K562 (cell line): ENCODE measurements at regions not wholly inside any gene's neighbourhood (a gene's known extent, or its start where the extent isn't known, plus 50 kb on each side); places are given as distances from the start of the nearest gene placed in this dataset.

Source experiments
- ATAC-seq: fragments of 200-7000 bp; cut with Tn5 transposase; 3 replicates; pipeline ENCODE4 v1.9.1; 2020; ENCODE audit warnings: moderate library complexity
- BruUV-seq: library from RNA; stranded (reverse); fragments of 400-500 nt; replicated peaks from 2 replicates; lab custom pipeline; 2021; lab: Mats Ljungman, UMichigan
- CTCF ChIA-PET: fragments of 300-600 bp; formaldehyde crosslinking; extraction: SDS; loops from one replicate; lab custom pipeline; 2021; ENCODE audit warnings: low intra/inter-chr PET ratio; lab: Yijun Ruan, JAX
- POLR2A ChIA-PET: fragments of 300-600, 350-650 bp; sonication (Branson Sonifier 250); formaldehyde crosslinking; extraction: SDS; loops from one replicate; lab custom pipeline; 2021; ENCODE audit warnings: antibody characterized with exemption, inconsistent platforms; lab: Yijun Ruan, JAX
- DNase-seq, 4 experiments: peaks; one replicate each; pipeline versions ENCODE4 v3.0.0 to v3.0.0-alpha.2; 2011 to 2018; ENCODE audit warnings: low spot score in 3 of 4, mixed read lengths in 3 of 4; ENCODE audit errors: extremely low read depth in 1 of 4
- FAIRE-seq: peaks from 2 replicates; lab custom pipeline; 2011; peaks lifted over from hg19 to GRCh38; lab: Jason Lieb, UNC
- H2AFZ ChIP-seq: 2 replicates; pipeline ENCODE4 v1.6.0; 2011; ENCODE audit warnings: low read depth, low read length, control low read depth, inconsistent platforms
- H3K27ac ChIP-seq: fragments of 200-600 bp; 3 replicates; pipeline ENCODE4 v1.8.0; 2011; ENCODE audit warnings: low read depth, mild to moderate bottlenecking, control low read depth, inconsistent platforms, low read length, moderate library complexity, mixed read lengths; ENCODE audit errors: extremely low read depth
- H3K27me3 ChIP-seq, 2 experiments: fragments of 300-600 bp in 1 of 2; 2 replicates in 1 of 2; 3 replicates in 1 of 2; pipeline versions ENCODE4 v1.6.0 to v1.8.0; 2011; ENCODE audit warnings: inconsistent platforms in 2 of 2, low read length in 2 of 2, mild to moderate bottlenecking in 1 of 2, mixed read lengths in 1 of 2, moderate library complexity in 1 of 2; ENCODE audit not compliant: control insufficient read depth in 2 of 2, insufficient read depth in 2 of 2
- H3K36me3 ChIP-seq: fragments of 300-600 bp; 3 replicates; pipeline ENCODE4 v1.8.0; 2011; ENCODE audit warnings: mild to moderate bottlenecking, low read length, inconsistent platforms; ENCODE audit not compliant: control insufficient read depth, insufficient read depth
- H3K4me1 ChIP-seq, 2 experiments: fragments of 200-600 bp in 1 of 2; replicated peaks in 1 of 2; 2 replicates in 1 of 2; 3 replicates in 1 of 2; pipeline versions ENCODE4 v1.5.1 to v1.8.0; 2011; ENCODE audit warnings: inconsistent platforms in 2 of 2, low read length in 2 of 2, mild to moderate bottlenecking in 1 of 2, mixed read lengths in 1 of 2, moderate library complexity in 1 of 2; ENCODE audit not compliant: control insufficient read depth in 2 of 2, insufficient read depth in 2 of 2
- H3K4me2 ChIP-seq: 2 replicates; pipeline ENCODE4 v1.6.1; 2011; ENCODE audit warnings: low read length, control low read depth, inconsistent platforms, mixed read lengths; ENCODE audit not compliant: insufficient read depth
- H3K4me3 ChIP-seq: fragments of 200-600 bp; sonication (generic), shearing (Covaris generic); 2 replicates; pipeline ENCODE4 v1.5.1; 2016; ENCODE audit warnings: control low read depth, inconsistent platforms
- H3K79me2 ChIP-seq: fragments of 200-600 bp; 3 replicates; pipeline ENCODE4 v1.8.0; 2011; ENCODE audit warnings: low read length, inconsistent platforms; ENCODE audit not compliant: control insufficient read depth, insufficient read depth
- H3K9ac ChIP-seq, 2 experiments: 2 replicates each; pipeline versions ENCODE4 v1.6.0 to v1.6.1; 2011; ENCODE audit warnings: low read depth in 2 of 2, low read length in 2 of 2, control low read depth in 1 of 2, inconsistent platforms in 1 of 2, mild to moderate bottlenecking in 1 of 2, mixed read lengths in 1 of 2; ENCODE audit not compliant: insufficient read depth in 1 of 2
- H3K9me1 ChIP-seq: one replicate; pipeline ENCODE4 v1.6.0; 2011; ENCODE audit warnings: inconsistent platforms, mild to moderate bottlenecking, low read length, moderate library complexity; ENCODE audit not compliant: control insufficient read depth, insufficient read depth
- H3K9me3 ChIP-seq: replicated peaks from 2 replicates; pipeline ENCODE4 v1.5.1; 2011; ENCODE audit warnings: low read depth, low read length, inconsistent platforms; ENCODE audit not compliant: control insufficient read depth, insufficient read depth
- H4K20me1 ChIP-seq: replicated peaks from 2 replicates; pipeline ENCODE4 v1.6.1; 2011; ENCODE audit warnings: low read length, inconsistent platforms, mixed read lengths; ENCODE audit not compliant: control insufficient read depth, insufficient read depth
- PATZ1 ChIP-seq: fragments of 250-450 bp; sonication (Bioruptor Pico); IDR thresholded peaks from 2 replicates; pipeline ENCODE4 v1.5.0; 2020; ENCODE audit warnings: mild to moderate bottlenecking, borderline replicate concordance
- SRSF1 ChIP-seq: fragments of 200-400 bp; formaldehyde crosslinking; IDR thresholded peaks from 2 replicates; pipeline ENCODE4 v1.6.1; 2017; ENCODE audit warnings: mild to moderate bottlenecking, low read depth, low read length, moderate library complexity
- VEZF1 ChIP-seq: fragments of 200-800 bp; sonication (Bioruptor generic); IDR thresholded peaks from 2 replicates; pipeline ENCODE4 v1.6.1; 2017; ENCODE audit warnings: missing genetic modification characterization, missing compliant biosample characterization
- XRCC5 ChIP-seq: fragments of 200-400 bp; formaldehyde crosslinking; IDR thresholded peaks from 2 replicates; pipeline ENCODE4 v1.6.1; 2017; ENCODE audit warnings: low read depth, mild to moderate bottlenecking, low read length
- ZNF197 ChIP-seq: fragments of 200-800 bp; sonication (Bioruptor generic); IDR thresholded peaks from 2 replicates; pipeline ENCODE4 v1.6.1; 2016; ENCODE audit warnings: low read depth, missing genetic modification characterization, missing compliant biosample characterization
- ZNF277 ChIP-seq: fragments of 250-450 bp; sonication (Bioruptor Pico); IDR thresholded peaks from 2 replicates; pipeline ENCODE4 v1.8.0; 2022; ENCODE audit warnings: inconsistent platforms, mild to moderate bottlenecking, moderate library complexity, borderline replicate concordance
- ZNF77 ChIP-seq: fragments of 250-450 bp; sonication (Bioruptor Pico); IDR thresholded peaks from 2 replicates; pipeline ENCODE4 v1.5.0; 2020
- WGBS: fragments of 100-300 bp; shearing (Covaris generic); methylation state at CpG from one replicate; pipeline ENCODE4 v1.1.6; 2016; ENCODE audit warnings: low coverage, mixed read lengths; ENCODE audit not compliant: insufficient coverage; ENCODE audit errors: missing lambda C conversion rate; 5-methylcytosine and 5-hydroxymethylcytosine counted together
- in situ Hi-C: fragments of 300-500 bp; cut with MboI; formaldehyde crosslinking; loops from 4 replicates; pipeline ENCODE4 v1.15.0; 2018; ENCODE audit warnings: inconsistent platforms, mixed read lengths
- intact Hi-C: fragments of 100-400 bp; cut with micrococcal nuclease; formaldehyde crosslinking; loops from 2 replicates; pipeline ENCODE4 v1.14.2; 2022

- no peak for DNase-seq
- Histone ChIP-seq H2AFZ (no peak overlapping the region), H4K20me1 (no peaks in the 10 kb centered on the region), H3K27me3 (peaks cover 3 to 11% of the 10 kb centered on the region in 2 experiments; a peak in 3 of 5 replicates), H3K4me2 (no peak overlapping the region), H3K36me3 (no peaks in the 10 kb centered on the region), H3K9me3 (no peaks in the 10 kb centered on the region), H3K4me1 (no peaks in the 10 kb centered on the region), H3K9me1 (no peaks in the 10 kb centered on the region), H3K79me2 (no peaks in the 10 kb centered on the region), H3K4me3 (no peak overlapping the region), H3K9ac (no peak overlapping the region), H3K27ac (no peak overlapping the region)
- CTCF ChIA-PET = no interaction called here
- BruUV-seq = no TSS peak
- POLR2A ChIA-PET = interaction anchor here (0.6 to 0.7 kb wide), 2 partner anchors 377 to 490 kb away, joined by 3 to 4 read pairs; no protein-coding TSS in a partner anchor
- ATAC-seq = no peak
- intact Hi-C loops = no loop called here
- no peak for FAIRE-seq
- WGBS = under 1% methylated on average over 7 of the region's 7 CpGs
- in situ Hi-C loops = no loop called here
- no peak for TF ChIP-seq SRSF1
- no peak for TF ChIP-seq ZNF77 (CRISPR knock-in tag)
- no peak for TF ChIP-seq ZNF277 (CRISPR knock-in tag)
- TF ChIP-seq VEZF1 = no peak
- no peak for TF ChIP-seq XRCC5
- no peak for TF ChIP-seq ZNF197 (CRISPR knock-in tag)
- no peak for TF ChIP-seq PATZ1 (CRISPR knock-in tag)
Measured at GRCh38 chr5:71817891-71818290, 98.8 kb downstream of the CARTPT start.
